ENCODE measurements at regions not wholly inside any gene's neighbourhood (a gene's known extent, or its start where the extent isn't known, plus 50 kb on each side); places are given as distances from the start of the nearest gene placed in this dataset.

GRCh38 chr20:4304601-4305000 lies 55.5 kb upstream of the ADRA1D start:
- H3K27me3 ChIP-seq (ENCODE audit: insufficient read depth, low read depth, severe bottlenecking), result no peaks in the 10 kb centered on the region
- H3K9me3 ChIP-seq (ENCODE audit: severe bottlenecking), result no peaks in the 10 kb centered on the region
- TF ChIP-seq, protein P1, sequence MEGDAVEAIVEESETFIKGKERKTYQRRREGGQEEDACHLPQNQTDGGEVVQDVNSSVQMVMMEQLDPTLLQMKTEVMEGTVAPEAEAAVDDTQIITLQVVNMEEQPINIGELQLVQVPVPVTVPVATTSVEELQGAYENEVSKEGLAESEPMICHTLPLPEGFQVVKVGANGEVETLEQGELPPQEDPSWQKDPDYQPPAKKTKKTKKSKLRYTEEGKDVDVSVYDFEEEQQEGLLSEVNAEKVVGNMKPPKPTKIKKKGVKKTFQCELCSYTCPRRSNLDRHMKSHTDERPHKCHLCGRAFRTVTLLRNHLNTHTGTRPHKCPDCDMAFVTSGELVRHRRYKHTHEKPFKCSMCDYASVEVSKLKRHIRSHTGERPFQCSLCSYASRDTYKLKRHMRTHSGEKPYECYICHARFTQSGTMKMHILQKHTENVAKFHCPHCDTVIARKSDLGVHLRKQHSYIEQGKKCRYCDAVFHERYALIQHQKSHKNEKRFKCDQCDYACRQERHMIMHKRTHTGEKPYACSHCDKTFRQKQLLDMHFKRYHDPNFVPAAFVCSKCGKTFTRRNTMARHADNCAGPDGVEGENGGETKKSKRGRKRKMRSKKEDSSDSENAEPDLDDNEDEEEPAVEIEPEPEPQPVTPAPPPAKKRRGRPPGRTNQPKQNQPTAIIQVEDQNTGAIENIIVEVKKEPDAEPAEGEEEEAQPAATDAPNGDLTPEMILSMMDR (IDR thresholded peaks at IDR 0.05; ENCODE audit: low read depth, low read length), result no peak
- DNase-seq, result no peak
- no peak overlapping the region for H3K27ac ChIP-seq
- H3K4me3 ChIP-seq (ENCODE audit: low read depth, low read length), result no peak overlapping the region
- no peaks in the 10 kb centered on the region for H3K36me3 ChIP-seq

GRCh38 chr20:4303136-4303535 lies 54.0 kb upstream of the ADRA1D start:
- H3K36me3 ChIP-seq, result no peaks in the 10 kb centered on the region
- DNase-seq, result no peak
- H3K27me3 ChIP-seq (ENCODE audit: insufficient read depth, low read depth, severe bottlenecking), result no peaks in the 10 kb centered on the region

DNA sequence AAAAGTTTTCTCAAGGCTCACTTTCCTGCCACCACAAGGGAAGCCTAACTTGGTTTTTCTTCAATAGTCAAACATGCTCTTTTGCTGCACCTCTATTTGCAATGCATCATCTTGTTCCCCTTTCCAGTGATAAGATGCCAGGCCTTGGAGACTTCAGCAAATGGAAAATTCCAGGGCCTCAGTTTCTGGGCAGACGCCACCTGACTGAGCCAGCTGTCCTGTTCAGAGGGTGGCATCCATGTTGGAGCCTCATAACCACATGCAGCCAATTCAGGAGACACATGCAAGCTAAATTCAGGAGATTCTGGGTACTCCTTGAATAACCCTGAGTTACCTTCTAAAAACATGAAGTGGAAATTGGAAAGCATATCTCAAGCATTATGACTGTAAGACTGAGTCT lies 51.8 kb upstream of the ADRA1D start:
- TF ChIP-seq, protein P1 (IDR thresholded peaks at IDR 0.05; ENCODE audit: low read depth, low read length), result no peak
- Histone ChIP-seq H3K36me3 (no peaks in the 10 kb centered on the region), H3K4me3 (ENCODE audit: low read depth, low read length) (no peak overlapping the region), H3K9me3 (ENCODE audit: severe bottlenecking) (no peaks in the 10 kb centered on the region), H3K27me3 (ENCODE audit: insufficient read depth, low read depth, severe bottlenecking) (no peaks in the 10 kb centered on the region), H3K27ac (no peak overlapping the region)
- DNase-seq, result no peak

More at GRCh38 chr20:4303136-4303535, 54.0 kb upstream of the ADRA1D start:
- TF ChIP-seq, protein P1 (IDR thresholded peaks at IDR 0.05; ENCODE audit: low read depth, low read length), result no peak
- Histone ChIP-seq H3K27ac (no peak overlapping the region), H3K9me3 (ENCODE audit: severe bottlenecking) (no peaks in the 10 kb centered on the region), H3K4me3 (ENCODE audit: low read depth, low read length) (no peak overlapping the region)

- H3K27me3 ChIP-seq (ENCODE audit: insufficient read depth, low read depth, severe bottlenecking), result no peaks in the 10 kb centered on the region
- H3K4me3 ChIP-seq (ENCODE audit: low read depth, low read length), result no peak overlapping the region
- no peak overlapping the region for H3K27ac ChIP-seq
- no peaks in the 10 kb centered on the region for H3K9me3 ChIP-seq (ENCODE audit: severe bottlenecking)
- no peaks in the 10 kb centered on the region for H3K36me3 ChIP-seq
- TF ChIP-seq, protein P1 (IDR thresholded peaks at IDR 0.05; ENCODE audit: low read depth, low read length), result no peak
- no peak for DNase-seq
These were observed 51.3 kb upstream of the ADRA1D start for GRCh38 chr20:4300401-4300800.

- H3K4me3 ChIP-seq (ENCODE audit: low read depth, low read length), result no peak overlapping the region
These were observed 50.7 kb upstream of the ADRA1D start for GRCh38 chr20:4299773-4300172.

DNA sequence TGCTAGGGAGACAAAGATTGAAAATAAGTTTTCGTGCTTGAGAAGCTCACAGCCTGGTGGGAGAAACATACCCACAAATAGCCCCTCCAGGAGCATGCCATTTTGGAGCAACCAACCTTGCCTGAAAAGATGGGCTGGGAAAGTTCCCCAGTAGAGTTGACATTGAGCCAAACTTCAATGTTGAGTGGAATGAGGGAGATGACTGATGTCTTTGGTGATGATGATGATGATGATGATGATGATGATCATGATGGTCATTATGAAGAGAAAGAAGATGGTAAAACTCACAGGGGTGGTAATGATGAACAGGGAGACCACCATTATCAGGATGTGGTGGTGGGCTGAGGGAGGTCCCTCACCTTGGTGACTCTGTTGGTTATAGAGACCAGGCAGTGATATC lies 50.1 kb upstream of the ADRA1D start:
- Histone ChIP-seq H3K36me3 (no peaks in the 10 kb centered on the region), H3K4me3 (ENCODE audit: low read depth, low read length) (no peak overlapping the region), H3K27me3 (ENCODE audit: insufficient read depth, low read depth, severe bottlenecking) (no peaks in the 10 kb centered on the region), H3K9me3 (ENCODE audit: severe bottlenecking) (no peaks in the 10 kb centered on the region), H3K27ac (no peak overlapping the region)
- TF ChIP-seq, protein P1 (IDR thresholded peaks at IDR 0.05; ENCODE audit: low read depth, low read length), result no peak
- no peak for DNase-seq

More at GRCh38 chr20:4299773-4300172, 50.7 kb upstream of the ADRA1D start:
- TF ChIP-seq, protein P1 (IDR thresholded peaks at IDR 0.05; ENCODE audit: low read depth, low read length), result no peak
- no peaks in the 10 kb centered on the region for H3K36me3 ChIP-seq
- H3K9me3 ChIP-seq (ENCODE audit: severe bottlenecking), result no peaks in the 10 kb centered on the region
- no peaks in the 10 kb centered on the region for H3K27me3 ChIP-seq (ENCODE audit: insufficient read depth, low read depth, severe bottlenecking)
- DNase-seq, result no peak
- no peak overlapping the region for H3K27ac ChIP-seq

All from WERI-Rb-1 (cell line).